GM04503 (cell line): ENCODE measurements at regions not wholly inside any gene's neighbourhood (a gene's known extent, or its start where the extent isn't known, plus 50 kb on each side); places are given as distances from the start of the nearest gene placed in this dataset.

ENCODE experiments used
- DNase-seq: peaks from one replicate; pipeline ENCODE4 v3.0.0-alpha.2; 2012; ENCODE audit warnings: low read depth

- no peak for DNase-seq
Measured at GRCh38 chr12:90311561-90311960, 602.9 kb upstream of the ATP2B1 start.

GRCh38 chr12:90305379-90305778, 596.7 kb upstream of the ATP2B1 start:
- no peak for DNase-seq

- DNase-seq: no peak
Measured at GRCh38 chr12:90304231-90304630, 595.6 kb upstream of the ATP2B1 start.

GRCh38 chr12:90303771-90304170, 595.1 kb upstream of the ATP2B1 start:
- no peak for DNase-seq

- DNase-seq: no peak
Measured at GRCh38 chr12:90301561-90302133, 593.0 kb upstream of the ATP2B1 start.

GRCh38 chr12:90301095-90301494, 592.5 kb upstream of the ATP2B1 start:
- no peak for DNase-seq

GRCh38 chr12:90299666-90300065, 591.0 kb upstream of the ATP2B1 start:
- DNase-seq: no peak

GRCh38 chr12:90299121-90299520, 590.5 kb upstream of the ATP2B1 start:
- no peak for DNase-seq

GRCh38 chr12:90298289-90298948, 589.8 kb upstream of the ATP2B1 start:
- no peak for DNase-seq

GRCh38 chr12:90295858-90296257, 587.2 kb upstream of the ATP2B1 start:
- DNase-seq: no peak

- no peak for DNase-seq
Measured at GRCh38 chr12:90292183-90292582, 583.5 kb upstream of the ATP2B1 start.

GRCh38 chr12:90290980-90291975, 582.6 kb upstream of the ATP2B1 start:
- DNase-seq: no peak

GRCh38 chr12:90287585-90287984, 578.9 kb upstream of the ATP2B1 start:
- no peak for DNase-seq

GRCh38 chr12:90281154-90281868, 572.7 kb upstream of the ATP2B1 start:
- peak; percentile 26 for DNase-seq

GRCh38 chr12:90280564-90281058, 572.0 kb upstream of the ATP2B1 start:
- DNase-seq: no peak

- no peak for DNase-seq
Measured at GRCh38 chr12:90280033-90280432, 571.4 kb upstream of the ATP2B1 start.

GRCh38 chr12:90275088-90275487, 566.5 kb upstream of the ATP2B1 start:
- no peak for DNase-seq

- no peak for DNase-seq
Measured at GRCh38 chr12:90274407-90274806, 565.8 kb upstream of the ATP2B1 start.

GRCh38 chr12:90268574-90268973, 559.9 kb upstream of the ATP2B1 start:
- DNase-seq: no peak

- DNase-seq: peak; percentile 32
Measured at GRCh38 chr12:90262251-90262650, 553.6 kb upstream of the ATP2B1 start.

GRCh38 chr12:90261283-90261682, 552.6 kb upstream of the ATP2B1 start:
- DNase-seq: no peak

GRCh38 chr12:90260136-90260535, 551.5 kb upstream of the ATP2B1 start:
- no peak for DNase-seq
